ENCODE measurements at regions not wholly inside any gene's neighbourhood (a gene's known extent, or its start where the extent isn't known, plus 50 kb on each side); places are given as distances from the start of the nearest gene placed in this dataset.

DNA sequence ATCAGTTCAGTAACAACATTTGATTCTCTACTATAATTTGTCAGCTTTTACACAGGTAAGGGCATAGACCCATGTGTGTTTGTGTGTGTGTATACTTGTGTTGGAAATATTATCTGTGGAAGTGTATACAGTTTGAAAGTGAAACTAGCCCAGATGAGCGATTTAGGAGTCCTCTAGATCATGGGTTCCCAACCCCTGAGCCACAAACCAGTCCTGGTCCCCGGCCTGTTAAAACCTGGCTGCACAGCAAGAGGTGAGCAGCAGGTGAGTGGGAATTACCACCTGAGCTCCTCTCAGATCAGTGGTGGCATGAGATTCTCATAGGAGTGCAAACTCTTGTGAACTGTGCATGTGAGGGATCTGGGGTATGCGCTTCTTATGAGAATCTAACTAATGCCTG is 1221.5 kb upstream of the SORCS1 start:
- H3K4me3 ChIP-seq (ENCODE audit: low read depth, low read length) = no peak overlapping the region
- TF ChIP-seq, protein P1, sequence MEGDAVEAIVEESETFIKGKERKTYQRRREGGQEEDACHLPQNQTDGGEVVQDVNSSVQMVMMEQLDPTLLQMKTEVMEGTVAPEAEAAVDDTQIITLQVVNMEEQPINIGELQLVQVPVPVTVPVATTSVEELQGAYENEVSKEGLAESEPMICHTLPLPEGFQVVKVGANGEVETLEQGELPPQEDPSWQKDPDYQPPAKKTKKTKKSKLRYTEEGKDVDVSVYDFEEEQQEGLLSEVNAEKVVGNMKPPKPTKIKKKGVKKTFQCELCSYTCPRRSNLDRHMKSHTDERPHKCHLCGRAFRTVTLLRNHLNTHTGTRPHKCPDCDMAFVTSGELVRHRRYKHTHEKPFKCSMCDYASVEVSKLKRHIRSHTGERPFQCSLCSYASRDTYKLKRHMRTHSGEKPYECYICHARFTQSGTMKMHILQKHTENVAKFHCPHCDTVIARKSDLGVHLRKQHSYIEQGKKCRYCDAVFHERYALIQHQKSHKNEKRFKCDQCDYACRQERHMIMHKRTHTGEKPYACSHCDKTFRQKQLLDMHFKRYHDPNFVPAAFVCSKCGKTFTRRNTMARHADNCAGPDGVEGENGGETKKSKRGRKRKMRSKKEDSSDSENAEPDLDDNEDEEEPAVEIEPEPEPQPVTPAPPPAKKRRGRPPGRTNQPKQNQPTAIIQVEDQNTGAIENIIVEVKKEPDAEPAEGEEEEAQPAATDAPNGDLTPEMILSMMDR (IDR thresholded peaks at IDR 0.05; ENCODE audit: insufficient read depth, low read depth, low read length) = no peak

DNA sequence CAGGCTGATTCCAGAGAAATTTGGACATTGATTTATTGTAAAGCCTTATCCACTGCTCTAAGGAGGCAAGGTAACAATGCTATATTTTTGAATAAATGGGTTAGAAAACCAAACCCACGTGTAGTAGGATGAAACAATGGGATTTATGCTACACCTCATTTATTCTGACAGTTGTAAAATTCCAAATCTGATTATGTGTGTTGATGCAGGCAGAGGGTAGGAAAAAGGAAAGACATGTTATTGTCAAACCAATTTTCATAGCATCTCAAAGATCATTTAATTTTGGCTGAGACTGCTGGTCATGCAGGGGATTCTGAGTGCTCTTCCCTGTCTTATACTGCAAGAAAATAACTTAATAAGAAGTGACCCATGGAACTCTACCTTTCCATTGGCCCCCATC is 1219.9 kb upstream of the SORCS1 start:
- DNase-seq (ENCODE audit: low read depth) = no peak
- TF ChIP-seq, protein P1 (IDR thresholded peaks at IDR 0.05; ENCODE audit: insufficient read depth, low read depth, low read length) = no peak
- no peak overlapping the region for H3K4me3 ChIP-seq (ENCODE audit: low read depth, low read length)

More for the DNA sequence above, 1221.5 kb upstream of the SORCS1 start:
- no peak for DNase-seq (ENCODE audit: low read depth)

DNA sequence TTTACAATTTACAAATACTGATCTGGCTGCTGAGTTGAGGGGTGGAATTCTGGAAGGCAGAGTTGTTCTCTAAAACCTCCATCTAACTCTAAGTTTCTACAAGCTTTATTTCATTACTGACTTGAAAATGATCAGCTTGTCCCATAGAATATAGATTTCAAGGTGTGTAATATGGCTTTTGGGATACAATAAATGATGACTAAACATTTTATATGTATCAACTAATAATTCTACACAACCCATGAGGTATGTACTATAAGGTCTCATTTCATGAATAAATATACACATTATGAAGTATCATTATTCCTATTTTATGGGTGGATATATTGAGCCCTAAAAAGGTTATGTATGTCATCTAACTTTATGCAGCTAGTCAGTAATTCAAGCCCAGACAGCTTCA is 1214.3 kb upstream of the SORCS1 start:
- H3K4me3 ChIP-seq (ENCODE audit: low read depth, low read length) = no peak overlapping the region
- TF ChIP-seq, protein P1 (IDR thresholded peaks at IDR 0.05; ENCODE audit: insufficient read depth, low read depth, low read length) = no peak

DNA sequence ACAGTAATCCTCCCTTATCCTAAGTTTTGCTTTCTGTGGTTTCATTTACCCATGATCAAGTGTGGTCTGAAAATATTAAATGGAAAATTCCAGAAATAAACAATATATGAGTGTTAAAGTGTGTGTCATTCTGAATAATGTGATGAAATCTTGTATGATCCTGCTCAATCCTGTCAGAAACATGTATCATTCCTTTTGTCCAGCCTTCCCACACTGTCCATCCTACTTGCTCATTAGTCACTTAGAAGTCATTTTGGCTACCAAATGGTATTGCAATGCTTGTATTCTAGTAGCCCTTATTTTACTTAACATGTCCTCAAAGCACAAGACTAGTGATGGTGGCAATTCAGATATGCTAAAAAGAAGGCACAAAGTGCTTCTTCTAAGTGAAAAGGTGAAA is 1211.2 kb upstream of the SORCS1 start:
- no peak overlapping the region for H3K4me3 ChIP-seq (ENCODE audit: low read depth, low read length)
- DNase-seq (ENCODE audit: low read depth) = no peak
- TF ChIP-seq, protein P1 (IDR thresholded peaks at IDR 0.05; ENCODE audit: insufficient read depth, low read depth, low read length) = no peak

More for the DNA sequence above, 1214.3 kb upstream of the SORCS1 start:
- DNase-seq (ENCODE audit: low read depth) = no peak

DNA sequence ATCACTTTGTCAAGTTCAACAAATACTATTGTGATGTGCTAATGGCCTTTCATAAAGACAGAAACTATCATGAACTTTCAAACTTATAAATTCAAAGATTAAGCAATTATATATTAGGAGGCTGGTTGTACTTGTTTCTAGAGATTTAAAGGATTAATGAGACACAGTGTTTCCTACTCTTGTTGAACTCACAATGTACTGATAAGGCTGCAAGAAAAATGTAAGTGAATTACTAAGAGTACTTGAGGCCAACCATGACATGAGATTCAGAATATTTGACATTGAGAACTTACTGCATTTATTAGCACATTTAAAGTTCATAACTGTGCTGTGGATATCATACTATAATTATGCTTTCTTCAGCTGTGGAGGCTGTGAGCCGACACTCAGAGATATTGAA is 1210.5 kb upstream of the SORCS1 start:
- DNase-seq (ENCODE audit: low read depth) = no peak
- TF ChIP-seq, protein P1 (IDR thresholded peaks at IDR 0.05; ENCODE audit: insufficient read depth, low read depth, low read length) = no peak
- no peak overlapping the region for H3K4me3 ChIP-seq (ENCODE audit: low read depth, low read length)

DNA sequence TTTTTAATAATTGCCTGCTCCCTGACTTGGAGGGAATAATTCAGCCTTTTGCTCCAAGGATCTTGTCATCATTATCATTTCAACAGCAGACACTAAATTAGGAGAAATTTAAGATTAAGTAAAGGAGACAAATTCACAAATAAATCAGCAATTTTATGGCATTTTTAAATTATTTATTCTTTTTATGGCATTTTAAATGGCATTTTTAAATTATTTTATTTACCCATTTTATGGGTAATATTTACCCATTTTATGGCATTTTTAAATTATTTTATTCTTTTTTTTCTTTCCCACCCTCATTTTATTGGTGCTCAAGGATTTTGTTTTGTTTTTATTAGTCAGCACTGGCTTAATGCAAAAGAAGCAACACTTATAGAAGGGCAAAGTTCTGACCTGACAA is 1201.0 kb upstream of the SORCS1 start:
- no peak overlapping the region for H3K4me3 ChIP-seq (ENCODE audit: low read depth, low read length)
- TF ChIP-seq, protein P1 (IDR thresholded peaks at IDR 0.05; ENCODE audit: insufficient read depth, low read depth, low read length) = no peak
- DNase-seq (ENCODE audit: low read depth) = no peak

DNA sequence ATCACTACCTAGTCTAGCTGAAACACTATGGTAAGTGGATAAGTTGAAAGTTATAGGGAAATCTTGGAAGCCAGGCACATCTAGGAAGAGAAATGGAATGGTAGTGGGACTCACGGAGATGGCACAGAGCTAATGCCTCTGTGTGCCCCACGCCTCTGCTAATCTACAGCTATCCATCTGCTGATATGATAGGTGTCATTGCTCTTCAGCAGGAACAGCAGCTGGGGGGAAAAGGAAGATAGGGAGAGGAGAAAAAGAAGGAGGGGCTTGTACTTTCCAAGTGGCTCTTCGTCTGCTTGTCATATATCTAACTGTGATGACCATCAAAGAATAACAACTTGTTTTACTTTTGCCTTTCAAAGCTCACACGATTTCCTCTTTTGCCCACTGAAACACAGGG is 1199.1 kb upstream of the SORCS1 start:
- TF ChIP-seq, protein P1 (IDR thresholded peaks at IDR 0.05; ENCODE audit: insufficient read depth, low read depth, low read length) = no peak
- no peak for DNase-seq (ENCODE audit: low read depth)
- H3K4me3 ChIP-seq (ENCODE audit: low read depth, low read length) = no peak overlapping the region

Measured in fibroblast of villous mesenchyme (primary cell).